EL (cell line): ENCODE measurements at regions not wholly inside any gene's neighbourhood (a gene's known extent, or its start where the extent isn't known, plus 50 kb on each side); places are given as distances from the start of the nearest gene placed in this dataset.

Source experiments
- DNase-seq: peaks from one replicate; pipeline ENCODE4 v3.0.0-alpha.2; 2016

GRCh38 chr5:164048359-164048926 lies 543.0 kb downstream of the MAT2B start:
- DNase-seq, result no peak

- no peak for DNase-seq
Observed at GRCh38 chr5:164051745-164052144, 546.3 kb downstream of the MAT2B start.

GRCh38 chr5:164052536-164053093 lies 547.2 kb downstream of the MAT2B start:
- DNase-seq, result no peak

GRCh38 chr5:164053123-164053522 lies 547.7 kb downstream of the MAT2B start:
- no peak for DNase-seq

GRCh38 chr5:164054461-164054860 lies 549.0 kb downstream of the MAT2B start:
- DNase-seq, result no peak

- DNase-seq, result no peak
Observed at GRCh38 chr5:164057121-164057520, 551.7 kb downstream of the MAT2B start.

- no peak for DNase-seq
Observed at GRCh38 chr5:164058621-164059020, 553.2 kb downstream of the MAT2B start.

GRCh38 chr5:164059471-164059870 lies 554.1 kb downstream of the MAT2B start:
- no peak for DNase-seq

- DNase-seq, result no peak
Observed at GRCh38 chr5:164060786-164061355, 555.5 kb downstream of the MAT2B start.

- no peak for DNase-seq
Observed at GRCh38 chr5:164062304-164062703, 556.9 kb downstream of the MAT2B start.

- no peak for DNase-seq
Observed at GRCh38 chr5:164065266-164065665, 559.8 kb downstream of the MAT2B start.

GRCh38 chr5:164071671-164072070 lies 566.3 kb downstream of the MAT2B start:
- no peak for DNase-seq

- no peak for DNase-seq
Observed at GRCh38 chr5:164073081-164073480, 567.7 kb downstream of the MAT2B start.

- DNase-seq, result no peak
Observed at GRCh38 chr5:164076556-164076955, 571.1 kb downstream of the MAT2B start.

GRCh38 chr5:164090358-164090757 lies 584.9 kb downstream of the MAT2B start:
- no peak for DNase-seq

- no peak for DNase-seq
Observed at GRCh38 chr5:164091836-164092235, 586.4 kb downstream of the MAT2B start.

GRCh38 chr5:164094291-164094690 lies 588.9 kb downstream of the MAT2B start:
- DNase-seq, result no peak

GRCh38 chr5:164097749-164098148 lies 592.3 kb downstream of the MAT2B start:
- no peak for DNase-seq

GRCh38 chr5:164098531-164098930 lies 593.1 kb downstream of the MAT2B start:
- no peak for DNase-seq

GRCh38 chr5:164098979-164099378 lies 593.6 kb downstream of the MAT2B start:
- no peak for DNase-seq

- no peak for DNase-seq
Observed at GRCh38 chr5:164115420-164115819, 610.0 kb downstream of the MAT2B start.

GRCh38 chr5:164119806-164120447 lies 614.5 kb downstream of the MAT2B start:
- peak; percentile 0 for DNase-seq

GRCh38 chr5:164127527-164127926 lies 622.1 kb downstream of the MAT2B start:
- no peak for DNase-seq

- no peak for DNase-seq
Observed at GRCh38 chr5:164132358-164132757, 626.9 kb downstream of the MAT2B start.
